ENCODE measurements at regions not wholly inside any gene's neighbourhood (a gene's known extent, or its start where the extent isn't known, plus 50 kb on each side); places are given as distances from the start of the nearest gene placed in this dataset.

- H3K4ac ChIP-seq (ENCODE audit: low read depth, low read length) = no peak overlapping the region
- H3K9me3 ChIP-seq (ENCODE audit: control insufficient read depth, low read depth, low read length) = peaks cover 33% of the 10 kb centered on the region
- no peak overlapping the region for H3K18ac ChIP-seq (ENCODE audit: insufficient read length, low read depth, low read length)
- H3K4me1 ChIP-seq (ENCODE audit: insufficient read depth, low read length) = no peaks in the 10 kb centered on the region
- H3K79me2 ChIP-seq (ENCODE audit: insufficient read depth, low read length) = no peaks in the 10 kb centered on the region
- no peak overlapping the region for H4K91ac ChIP-seq (ENCODE audit: insufficient read length, low read depth, low read length)
- H2AK5ac ChIP-seq (ENCODE audit: insufficient read length, low read length) = no peak overlapping the region
- H2BK120ac ChIP-seq (ENCODE audit: low read depth, low read length, poor library complexity, severe bottlenecking) = no peak overlapping the region
- no peak for TF ChIP-seq CTCF (conservative IDR thresholded peaks at IDR 0.05)
- H2AFZ ChIP-seq (ENCODE audit: low read length) = no peak overlapping the region
- H2BK5ac ChIP-seq (ENCODE audit: insufficient read length, low read length) = no peak overlapping the region
- H3K56ac ChIP-seq (ENCODE audit: insufficient read length, low read depth, low read length) = no peak overlapping the region
- H3K36me3 Mint-ChIP-seq (ENCODE audit: insufficient read depth in 1 of 3, low read depth in 3 of 3) = 0 out of 7 replicates have a peak, but pooled peaks cover 0 to 3% (median 0%) of the 10 kb centered on the region in 3 experiments
- H3K9me3 Mint-ChIP-seq = peaks cover 67 to 77% of the 10 kb centered on the region in 2 experiments
- no peaks in the 10 kb centered on the region for H4K20me1 ChIP-seq (ENCODE audit: control insufficient read depth, insufficient read depth, insufficient read length)
- no peak overlapping the region; a peak in 1 of 7 replicates for H3K27ac Mint-ChIP-seq
- no peak overlapping the region for H3K27ac ChIP-seq (ENCODE audit: insufficient read length, low read depth, low read length)
- no peak overlapping the region for H3T11ph ChIP-seq (ENCODE audit: low read length)
- DNase-seq = no peak
- no peak overlapping the region for H3K23ac ChIP-seq (ENCODE audit: insufficient read length, low read depth, low read length)
- H2BK20ac ChIP-seq (ENCODE audit: low read depth, low read length, poor library complexity, severe bottlenecking) = no peak overlapping the region
- peaks cover 0 to 2% of the 10 kb centered on the region in 2 experiments; a peak in 2 of 4 replicates for H3K4me1 Mint-ChIP-seq
- no peak overlapping the region for H3K14ac ChIP-seq (ENCODE audit: insufficient read depth, low read length)
- no peaks in the 10 kb centered on the region for H3K27me3 ChIP-seq (ENCODE audit: insufficient read depth, low read length)
- no peaks in the 10 kb centered on the region for H3K79me1 ChIP-seq (ENCODE audit: insufficient read depth, low read depth, low read length, poor library complexity, severe bottlenecking)
- WGBS (ENCODE audit: extremely low coverage, insufficient read length, low lambda C conversion rate) = no CpG with 5 or more reads among the region's 2 CpGs
- H2BK15ac ChIP-seq (ENCODE audit: low read depth, low read length) = no peak overlapping the region
- no peak overlapping the region for H4K8ac ChIP-seq (replicated peaks; ENCODE audit: insufficient read length, low read depth, low read length)
- H3K4me3 Mint-ChIP-seq = no peak overlapping the region
- no peak overlapping the region for H4K5ac ChIP-seq (ENCODE audit: insufficient read length, low read depth, low read length)
- H3K27me3 Mint-ChIP-seq (ENCODE audit: low read depth) = no peaks in the 10 kb centered on the region
- no peak overlapping the region for H3K4me2 ChIP-seq (ENCODE audit: insufficient read depth, insufficient read length, low read length)
- H3K23me2 ChIP-seq (ENCODE audit: insufficient read length, low read depth, low read length, poor library complexity, severe bottlenecking) = no peaks in the 10 kb centered on the region
- no peak overlapping the region for H3K9ac ChIP-seq (ENCODE audit: extremely low read depth, insufficient read length, low read length)
- no peak overlapping the region for H2BK12ac ChIP-seq (ENCODE audit: insufficient read length, low read depth, low read length)
Observed at GRCh38 chrX:44042116-44042515, 68.9 kb upstream of the NDP start.
